HCT116 (cell line): ENCODE measurements at regions not wholly inside any gene's neighbourhood (a gene's known extent, or its start where the extent isn't known, plus 50 kb on each side); places are given as distances from the start of the nearest gene placed in this dataset.

Experiments
- ATAC-seq: fragments of 200-7000 bp; cut with Tn5 transposase; 2 replicates; pipeline ENCODE4 v1.9.1; 2020; ENCODE audit warnings: mild to moderate bottlenecking, moderate library complexity
- BruUV-seq: library from RNA; stranded (reverse); fragments of 400-500 nt; replicated peaks from 2 replicates; lab custom pipeline; 2021; lab: Mats Ljungman, UMichigan
- CTCF ChIA-PET: fragments of 300-600 bp; sonication (Branson Sonifier 250); formaldehyde crosslinking; loops from one replicate; lab custom pipeline; 2021; ENCODE audit warnings: antibody characterized with exemption; lab: Charles Lee
- POLR2A ChIA-PET: fragments of 300-600, 350-600 bp; sonication (Branson Sonifier 250); formaldehyde crosslinking; loops from one replicate; lab custom pipeline; 2021; ENCODE audit warnings: antibody characterized with exemption; lab: Charles Lee
- RAD21 ChIA-PET, 2 experiments: fragments of 300-600 bp; sonication (Branson Sonifier 250); formaldehyde crosslinking; loops; one replicate each; lab custom pipeline; 2023; ENCODE audit warnings: low total read pairs in 2 of 2; ENCODE audit not compliant: uncharacterized antibody in 2 of 2, unreplicated experiment in 2 of 2, low non-redundant PET in 1 of 2; lab: Charles Lee
- DNase-seq: peaks from one replicate; pipeline ENCODE4 v3.0.0-alpha.2; 2010; ENCODE audit warnings: low read depth, low spot score
- H2AFZ ChIP-seq: fragments of 200-600 bp; shearing (Covaris generic), sonication (generic); 2 replicates; pipeline ENCODE4 v1.6.1; 2017; ENCODE audit warnings: low read depth, mixed run types, mixed read lengths, antibody characterized with exemption, low read length; ENCODE audit not compliant: poor library complexity, severe bottlenecking
- H3K27ac ChIP-seq: 2 replicates; pipeline ENCODE4 v1.5.1; 2012; ENCODE audit warnings: low read depth, low read length
- H3K27me3 ChIP-seq: fragments of 200-600 bp; sonication (generic); 2 replicates; pipeline ENCODE4 v1.6.1; 2016; ENCODE audit warnings: mixed run types, low read length, mixed read lengths; ENCODE audit not compliant: insufficient read depth
- H3K36me3 ChIP-seq, 2 experiments: fragments of 200-500 bp in 1 of 2; fragments of 200-600 bp in 1 of 2; sonication (Bioruptor generic) in 1 of 2; sonication (generic) in 1 of 2; 2 replicates each; pipeline versions ENCODE4 v1.5.1 to v1.6.1; 2014 to 2016; ENCODE audit warnings: low read length in 2 of 2, inconsistent platforms in 1 of 2, mixed read lengths in 1 of 2, mixed run types in 1 of 2; ENCODE audit not compliant: insufficient read depth in 2 of 2, control insufficient read depth in 1 of 2
- H3K4me1 ChIP-seq, 2 experiments: fragments of 200-600 bp in 1 of 2; sonication (generic) in 1 of 2; 2 replicates each; pipeline versions ENCODE4 v1.5.1 to v1.6.1; 2012 to 2017; ENCODE audit warnings: low read length in 2 of 2, inconsistent platforms in 1 of 2, mild to moderate bottlenecking in 1 of 2, mixed read lengths in 1 of 2, mixed run types in 1 of 2, moderate library complexity in 1 of 2; ENCODE audit not compliant: insufficient read depth in 2 of 2, control insufficient read depth in 1 of 2
- H3K4me2 ChIP-seq: fragments of 200-600 bp; sonication (generic); 2 replicates; pipeline ENCODE4 v1.6.1; 2017; ENCODE audit warnings: mixed run types, low read length, mixed read lengths
- H3K4me3 ChIP-seq, 2 experiments: fragments of 200-600 bp in 1 of 2; sonication (generic) in 1 of 2; replicated peaks in 1 of 2; 2 replicates each; pipeline ENCODE4 v1.5.1; 2011 to 2016; ENCODE audit warnings: low read length in 2 of 2, control low read depth in 1 of 2, low read depth in 1 of 2, mild to moderate bottlenecking in 1 of 2, mixed read lengths in 1 of 2, mixed run types in 1 of 2
- H3K79me2 ChIP-seq: fragments of 200-600 bp; sonication (generic); 2 replicates; pipeline ENCODE4 v1.6.1; 2017; ENCODE audit warnings: mild to moderate bottlenecking, mixed run types, low read length, moderate library complexity, mixed read lengths; ENCODE audit not compliant: insufficient read depth
- H3K9ac ChIP-seq: fragments of 200-600 bp; sonication (generic); 2 replicates; pipeline ENCODE4 v1.6.1; 2016; ENCODE audit warnings: low read length, mixed read lengths
- H3K9me2 ChIP-seq: fragments of 200-600 bp; sonication (generic), shearing (Covaris generic); 2 replicates; pipeline ENCODE4 v1.6.1; 2017; ENCODE audit warnings: mixed run types, mild to moderate bottlenecking, moderate library complexity; ENCODE audit not compliant: insufficient read depth
- H3K9me3 ChIP-seq, 2 experiments: fragments of 200-500 bp in 1 of 2; fragments of 200-600 bp in 1 of 2; sonication (Bioruptor generic) in 1 of 2; sonication (generic) in 1 of 2; 2 replicates each; pipeline ENCODE4 v1.6.1; 2014 to 2017; ENCODE audit warnings: low read length in 2 of 2, mixed read lengths in 2 of 2, inconsistent platforms in 1 of 2, low read depth in 1 of 2, mild to moderate bottlenecking in 1 of 2, mixed run types in 1 of 2, moderate library complexity in 1 of 2; ENCODE audit not compliant: control insufficient read depth in 1 of 2, insufficient read depth in 1 of 2
- H4K20me1 ChIP-seq: fragments of 200-600 bp; sonication (generic), shearing (Covaris generic); 2 replicates; pipeline ENCODE4 v1.6.1; 2017; ENCODE audit warnings: mixed run types, mild to moderate bottlenecking, moderate library complexity; ENCODE audit not compliant: insufficient read depth
- CEBPB ChIP-seq: IDR thresholded peaks from 2 replicates; pipeline ENCODE4 v1.6.1; 2012; ENCODE audit warnings: low read depth
- CTCF ChIP-seq, 3 experiments: fragments of 200-600 bp in 1 of 3; sonication (generic) in 1 of 3; IDR thresholded peaks in 2 of 3; conservative IDR thresholded peaks in 1 of 3; 2 replicates each; pipeline ENCODE4 v1.5.1; 2012 to 2017; ENCODE audit warnings: low read depth in 2 of 3, low read length in 2 of 3, antibody characterized with exemption in 1 of 3, borderline replicate concordance in 1 of 3, control low read depth in 1 of 3, mild to moderate bottlenecking in 1 of 3, mixed read lengths in 1 of 3, mixed run types in 1 of 3, moderate library complexity in 1 of 3; ENCODE audit not compliant: insufficient read depth in 1 of 3
- EZH2 ChIP-seq: fragments of 200-600 bp; sonication (generic); IDR thresholded peaks from 2 replicates; pipeline ENCODE4 v1.6.1; 2017; ENCODE audit warnings: antibody characterized with exemption, mixed run types
- FOSL1 ChIP-seq: IDR thresholded peaks from 2 replicates; pipeline ENCODE4 v1.6.1; 2012; ENCODE audit warnings: low read depth
- JUND ChIP-seq: IDR thresholded peaks from 2 replicates; pipeline ENCODE4 v1.6.1; 2012
- POLR2AphosphoS5 ChIP-seq: IDR thresholded peaks from 2 replicates; pipeline ENCODE4 v1.6.1; 2011; ENCODE audit warnings: mild to moderate bottlenecking, low read depth, low read length, moderate library complexity
- REST ChIP-seq: IDR thresholded peaks from 2 replicates; pipeline ENCODE4 v1.6.1; 2012; ENCODE audit warnings: low read depth
- ZBTB33 ChIP-seq: IDR thresholded peaks from 2 replicates; pipeline ENCODE4 v1.6.1; 2011; ENCODE audit warnings: mild to moderate bottlenecking, low read length, moderate library complexity; ENCODE audit not compliant: insufficient replicate concordance; ENCODE audit errors: extremely low read depth
- ZFX ChIP-seq: fragments of 450-650 bp; IDR thresholded peaks from 2 replicates; pipeline ENCODE4 v1.6.1; 2017
- intact Hi-C: fragments of 100-400 bp; cut with micrococcal nuclease; formaldehyde crosslinking; loops from 2 replicates; pipeline ENCODE4 v1.10.0; 2022

GRCh38 chr5:60024104-60024503, 130.6 kb upstream of the PDE4D start:
- CTCF ChIA-PET = no interaction called here
- H3K79me2 ChIP-seq = no peaks in the 10 kb centered on the region
- BruUV-seq = no TSS peak
- no peaks in the 10 kb centered on the region for H3K4me1 ChIP-seq
- no peak for TF ChIP-seq ZFX
- intact Hi-C loops = no loop called here
- H3K4me2 ChIP-seq = no peak overlapping the region
- H3K9me3 ChIP-seq = no peaks in the 10 kb centered on the region
- H4K20me1 ChIP-seq = no peaks in the 10 kb centered on the region
- no peak overlapping the region for H2AFZ ChIP-seq
- no peak for ATAC-seq
- POLR2A ChIA-PET = no interaction called here
- H3K27me3 ChIP-seq = no peaks in the 10 kb centered on the region
- H3K9me2 ChIP-seq = no peaks in the 10 kb centered on the region
- H3K36me3 ChIP-seq = no peaks in the 10 kb centered on the region
- no peak overlapping the region for H3K27ac ChIP-seq
- RAD21 ChIA-PET = no interaction called here
- no peak for DNase-seq
- H3K9ac ChIP-seq = no peak overlapping the region
- no peak overlapping the region for H3K4me3 ChIP-seq

GRCh38 chr5:60023255-60023654, 129.7 kb upstream of the PDE4D start:
- Histone ChIP-seq H3K9ac (no peak overlapping the region), H3K9me3 (no peaks in the 10 kb centered on the region), H3K79me2 (no peaks in the 10 kb centered on the region), H2AFZ (no peak overlapping the region), H3K4me1 (no peaks in the 10 kb centered on the region), H3K4me3 (no peak overlapping the region), H3K9me2 (no peaks in the 10 kb centered on the region), H3K27ac (no peak overlapping the region), H4K20me1 (no peaks in the 10 kb centered on the region), H3K36me3 (no peaks in the 10 kb centered on the region), H3K27me3 (no peaks in the 10 kb centered on the region), H3K4me2 (no peak overlapping the region)
- no peak for ATAC-seq
- BruUV-seq = no TSS peak
- DNase-seq = no peak
- POLR2A ChIA-PET = no interaction called here
- CTCF ChIA-PET = no interaction called here
- RAD21 ChIA-PET = no interaction called here
- intact Hi-C loops = no loop called here
- TF ChIP-seq FOSL1 (no peak), CTCF (IDR thresholded peaks at IDR 0.05 in 2 of 3, conservative IDR thresholded peaks at IDR 0.05 in 1 of 3; ENCODE audit: borderline replicate concordance in 1 of 3, insufficient read depth in 1 of 3, low read depth in 2 of 3, low read length in 2 of 3) (no peak), JUND (no peak), POLR2AphosphoS5 (no peak), CEBPB (no peak), EZH2 (no peak), ZBTB33 (no peak), REST (no peak)
